OCI-LY3 (cell line): ENCODE measurements at regions not wholly inside any gene's neighbourhood (a gene's known extent, or its start where the extent isn't known, plus 50 kb on each side); places are given as distances from the start of the nearest gene placed in this dataset.

Experiments
- EZH2phosphoT487 ChIP-seq: fragments of 200-600 bp; shearing (Covaris generic); IDR thresholded peaks from 2 replicates; pipeline ENCODE4 v1.6.1; 2018; ENCODE audit warnings: antibody characterized with exemption, mixed run types, low read depth
- TF ChIP-seq, protein P1 (sequence below): fragments of 200-600, 300-600 bp; sonication (generic); IDR thresholded peaks from 2 replicates; pipeline ENCODE4 v1.5.1; 2014; ENCODE audit warnings: antibody characterized with exemption, low read length, low read depth

DNA sequence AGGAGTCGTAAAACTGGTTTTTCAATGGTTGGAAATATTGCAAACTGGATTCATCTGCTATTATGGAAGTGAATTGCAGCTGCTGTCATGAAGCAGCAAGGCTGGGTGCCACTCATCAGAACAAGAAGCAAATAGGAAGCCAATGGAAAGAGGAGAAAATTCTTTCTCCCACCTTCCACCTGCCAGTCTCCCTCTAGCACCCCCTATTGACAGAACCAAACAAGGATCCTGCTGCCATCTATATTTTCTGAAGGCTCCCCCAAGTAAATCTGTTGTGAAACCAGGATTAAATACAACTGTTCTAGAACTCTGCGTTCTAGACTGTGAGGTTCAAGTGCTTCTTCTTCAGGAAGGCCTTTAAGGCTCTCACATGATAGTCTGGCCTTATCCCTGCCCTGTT is 286.6 kb downstream of the AACS start:
- no peak for TF ChIP-seq EZH2phosphoT487
- TF ChIP-seq, protein P1, sequence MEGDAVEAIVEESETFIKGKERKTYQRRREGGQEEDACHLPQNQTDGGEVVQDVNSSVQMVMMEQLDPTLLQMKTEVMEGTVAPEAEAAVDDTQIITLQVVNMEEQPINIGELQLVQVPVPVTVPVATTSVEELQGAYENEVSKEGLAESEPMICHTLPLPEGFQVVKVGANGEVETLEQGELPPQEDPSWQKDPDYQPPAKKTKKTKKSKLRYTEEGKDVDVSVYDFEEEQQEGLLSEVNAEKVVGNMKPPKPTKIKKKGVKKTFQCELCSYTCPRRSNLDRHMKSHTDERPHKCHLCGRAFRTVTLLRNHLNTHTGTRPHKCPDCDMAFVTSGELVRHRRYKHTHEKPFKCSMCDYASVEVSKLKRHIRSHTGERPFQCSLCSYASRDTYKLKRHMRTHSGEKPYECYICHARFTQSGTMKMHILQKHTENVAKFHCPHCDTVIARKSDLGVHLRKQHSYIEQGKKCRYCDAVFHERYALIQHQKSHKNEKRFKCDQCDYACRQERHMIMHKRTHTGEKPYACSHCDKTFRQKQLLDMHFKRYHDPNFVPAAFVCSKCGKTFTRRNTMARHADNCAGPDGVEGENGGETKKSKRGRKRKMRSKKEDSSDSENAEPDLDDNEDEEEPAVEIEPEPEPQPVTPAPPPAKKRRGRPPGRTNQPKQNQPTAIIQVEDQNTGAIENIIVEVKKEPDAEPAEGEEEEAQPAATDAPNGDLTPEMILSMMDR, result peak; percentile 19
